ENCODE measurements at regions not wholly inside any gene's neighbourhood (a gene's known extent, or its start where the extent isn't known, plus 50 kb on each side); places are given as distances from the start of the nearest gene placed in this dataset.
"Not testable (repeated sequence)": the region's sequence is repeated elsewhere in the genome, so short reads cannot be mapped to it uniquely, and the experiment has no call there.

DNA sequence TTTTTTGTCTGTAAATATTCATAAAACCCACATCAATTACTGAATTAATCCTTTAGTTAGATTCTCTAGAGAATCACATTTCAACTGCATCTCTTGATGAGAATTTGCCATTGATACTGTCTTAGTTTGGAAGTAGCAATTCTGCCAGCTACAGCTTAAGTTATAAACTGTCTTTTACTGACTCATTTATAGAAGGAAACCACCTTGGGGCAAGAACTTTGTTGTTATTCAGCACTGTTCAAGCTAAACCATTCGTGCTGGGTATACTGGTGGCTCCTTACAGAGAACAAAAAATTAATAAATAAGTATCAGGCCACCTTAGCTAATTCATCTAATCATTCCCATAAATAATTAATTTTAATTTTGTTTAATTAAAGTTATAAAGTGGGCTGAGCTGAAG is 1082.6 kb upstream of the CELF4 start:
- DNase-seq = no peak

GRCh38 chr18:38646296-38646695 is 1080.7 kb upstream of the CELF4 start:
- DNase-seq = no peak

GRCh38 chr18:38644875-38645641 is 1079.5 kb upstream of the CELF4 start:
- no peak for DNase-seq

- no peak for DNase-seq
Measured at GRCh38 chr18:38642711-38643110, 1077.1 kb upstream of the CELF4 start.

GRCh38 chr18:38639700-38640099 is 1074.1 kb upstream of the CELF4 start:
- DNase-seq = not testable (repeated sequence)

DNA sequence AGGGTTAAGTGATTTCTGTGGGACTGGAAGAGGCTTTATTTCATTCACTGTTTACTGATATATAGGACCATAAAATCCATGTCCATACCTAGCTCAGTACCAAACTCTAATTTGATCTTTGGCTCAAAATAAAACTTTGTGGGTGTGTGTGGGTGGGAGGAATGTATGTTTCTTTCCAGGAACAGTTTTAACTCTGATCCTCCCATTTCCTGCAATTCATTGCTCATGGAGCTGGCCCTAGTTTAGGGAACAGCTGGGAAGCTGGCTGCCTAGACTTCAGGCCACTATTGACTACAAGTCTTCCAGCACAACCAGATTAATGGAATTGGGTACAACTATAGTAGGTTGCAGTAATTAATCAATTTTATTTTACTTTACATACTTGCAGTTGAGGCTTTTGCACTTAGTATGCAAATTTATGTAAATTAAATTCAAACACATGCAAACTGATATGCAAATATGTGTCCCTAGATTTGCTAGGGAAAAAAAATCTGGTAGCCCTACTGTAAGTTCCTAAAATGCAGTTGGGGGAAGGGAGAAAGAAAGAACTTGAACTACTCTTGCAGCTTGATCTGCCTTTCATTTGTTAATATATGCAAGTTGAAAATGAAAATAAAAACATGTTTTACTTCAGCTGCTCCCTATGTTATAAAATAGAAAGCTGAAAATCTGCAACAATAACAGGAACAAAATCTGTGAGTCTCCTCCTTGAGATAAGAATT is 1070.3 kb upstream of the CELF4 start:
- no peak for DNase-seq

GRCh38 chr18:38634117-38634516 is 1068.5 kb upstream of the CELF4 start:
- DNase-seq = no peak

GRCh38 chr18:38633333-38633732 is 1067.7 kb upstream of the CELF4 start:
- DNase-seq = no peak

DNA sequence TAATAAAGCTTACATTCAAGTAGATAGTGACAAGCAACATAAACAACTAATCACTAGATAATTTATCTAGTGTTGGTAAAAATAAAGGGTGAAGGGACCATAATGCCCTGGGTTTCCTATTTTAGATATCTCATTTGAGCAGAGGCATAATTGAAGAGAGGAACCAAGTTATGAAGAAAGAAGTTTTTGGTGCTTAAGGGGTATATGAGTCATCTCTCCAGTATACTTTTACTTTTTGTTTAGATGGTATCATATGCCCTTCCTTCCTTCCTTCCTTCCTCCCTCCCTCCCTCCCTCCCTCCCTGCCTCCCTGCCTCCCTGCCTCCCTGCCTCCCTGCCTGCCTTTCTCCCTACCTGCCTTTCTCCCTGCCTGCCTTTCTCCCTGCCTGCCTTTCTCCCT is 1053.5 kb upstream of the CELF4 start:
- no peak for DNase-seq

DNA sequence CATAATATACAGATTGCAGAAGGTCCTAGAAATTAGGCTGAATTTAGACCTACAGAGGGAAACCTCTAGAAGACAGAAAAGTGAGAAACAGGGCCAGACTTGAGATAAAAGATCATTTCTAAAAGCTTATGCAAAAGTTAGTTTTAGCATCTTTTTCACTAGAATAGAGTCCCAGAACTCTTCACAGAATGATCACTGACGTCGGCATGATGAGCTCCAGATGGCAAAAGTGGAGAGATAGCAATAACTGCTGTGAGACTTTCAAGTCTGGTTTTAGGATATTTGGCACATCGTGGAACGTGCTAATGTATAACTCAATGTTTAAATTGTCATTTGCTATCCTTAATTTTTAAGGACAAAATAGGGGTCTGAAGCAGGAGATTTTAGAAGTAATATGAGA is 1050.7 kb upstream of the CELF4 start:
- DNase-seq = no peak

GRCh38 chr18:38612904-38613303 is 1047.3 kb upstream of the CELF4 start:
- DNase-seq = no peak

- DNase-seq = no peak
Measured at GRCh38 chr18:38611036-38611964, 1045.7 kb upstream of the CELF4 start.

GRCh38 chr18:38606841-38607240 is 1041.2 kb upstream of the CELF4 start:
- no peak for DNase-seq

DNA sequence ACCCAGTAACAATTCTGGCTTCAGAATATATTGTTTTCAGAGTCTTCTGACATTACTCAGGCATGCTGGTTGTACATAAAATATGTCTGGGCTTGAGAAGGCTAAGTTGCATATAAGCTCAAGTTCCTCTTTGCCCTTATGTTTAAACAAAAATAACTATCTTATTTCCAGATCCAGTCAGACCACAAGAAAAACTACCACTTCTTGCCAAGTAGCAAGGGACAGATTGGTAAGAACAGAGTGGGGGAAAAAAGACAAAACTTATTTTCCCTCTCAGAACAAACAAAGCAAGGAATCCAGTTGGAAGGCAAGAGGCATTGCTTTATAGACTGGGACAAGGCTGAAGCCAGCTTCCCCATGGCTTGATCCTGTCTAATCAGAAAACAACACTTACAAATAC is 1036.7 kb upstream of the CELF4 start:
- no peak for DNase-seq

- no peak for DNase-seq
Measured at GRCh38 chr18:38587571-38587970, 1022.0 kb upstream of the CELF4 start.

GRCh38 chr18:38586327-38586726 is 1020.7 kb upstream of the CELF4 start:
- DNase-seq = no peak

DNA sequence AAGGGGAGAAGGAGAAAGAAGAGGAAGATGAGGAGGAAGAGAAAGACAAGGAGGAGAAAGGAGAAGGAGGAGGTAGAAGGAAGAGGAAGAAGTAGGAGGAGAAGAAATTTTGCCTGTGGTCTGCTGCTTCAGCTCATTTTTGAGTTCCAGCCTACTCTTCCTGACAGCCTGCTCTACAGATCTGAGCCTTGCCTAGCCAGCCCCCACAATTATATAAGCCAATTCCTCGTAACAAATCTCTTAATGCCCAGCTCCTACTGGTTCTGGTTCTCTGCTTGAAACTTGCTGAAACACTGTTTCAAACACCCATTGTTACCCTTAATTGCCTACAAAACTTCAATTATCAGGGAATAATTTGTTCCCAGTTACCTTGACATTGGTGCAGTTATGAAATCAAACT is 1014.2 kb upstream of the CELF4 start:
- no peak for DNase-seq

- no peak for DNase-seq
Measured at GRCh38 chr18:38576916-38577315, 1011.3 kb upstream of the CELF4 start.

DNA sequence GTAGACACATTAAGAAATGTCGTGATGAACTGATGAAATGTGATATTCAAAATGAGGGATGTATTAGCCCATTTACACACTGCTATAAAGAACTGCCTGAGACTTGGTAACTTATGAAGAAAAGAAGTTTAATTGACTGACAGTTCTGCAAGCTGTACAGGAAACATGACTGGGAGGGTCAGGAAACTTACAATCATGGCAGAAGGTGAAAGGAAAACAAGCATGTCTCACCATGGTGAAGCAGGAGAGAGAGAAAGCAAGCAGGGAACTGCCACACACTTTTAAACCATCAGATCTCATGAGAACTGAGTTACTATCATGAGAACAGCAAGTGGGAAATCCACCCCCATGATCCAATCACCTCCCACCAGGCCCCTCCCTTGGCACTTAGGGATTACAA is 1010.8 kb upstream of the CELF4 start:
- DNase-seq = no peak

DNA sequence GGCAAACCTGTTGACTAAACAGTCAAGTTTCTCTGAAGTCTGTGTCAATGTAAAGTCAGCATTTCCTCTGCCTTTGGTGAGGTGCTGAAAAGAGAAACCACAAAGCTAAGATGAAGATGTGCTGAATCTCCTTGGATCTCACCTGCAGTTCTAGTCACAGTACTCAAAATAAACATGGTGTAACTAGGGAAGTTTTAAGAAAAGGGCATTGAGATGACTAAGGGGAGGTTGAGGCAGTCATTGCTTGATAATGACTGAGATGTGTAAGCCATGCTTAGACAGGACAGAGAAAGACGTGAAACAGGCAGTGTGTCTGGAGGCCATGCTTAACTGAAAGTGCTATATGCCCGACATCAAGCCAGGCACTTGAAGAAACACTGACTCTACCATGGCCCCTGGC is 1010.0 kb upstream of the CELF4 start:
- DNase-seq = no peak

GRCh38 chr18:38575023-38575422 is 1009.4 kb upstream of the CELF4 start:
- DNase-seq = no peak

DNA sequence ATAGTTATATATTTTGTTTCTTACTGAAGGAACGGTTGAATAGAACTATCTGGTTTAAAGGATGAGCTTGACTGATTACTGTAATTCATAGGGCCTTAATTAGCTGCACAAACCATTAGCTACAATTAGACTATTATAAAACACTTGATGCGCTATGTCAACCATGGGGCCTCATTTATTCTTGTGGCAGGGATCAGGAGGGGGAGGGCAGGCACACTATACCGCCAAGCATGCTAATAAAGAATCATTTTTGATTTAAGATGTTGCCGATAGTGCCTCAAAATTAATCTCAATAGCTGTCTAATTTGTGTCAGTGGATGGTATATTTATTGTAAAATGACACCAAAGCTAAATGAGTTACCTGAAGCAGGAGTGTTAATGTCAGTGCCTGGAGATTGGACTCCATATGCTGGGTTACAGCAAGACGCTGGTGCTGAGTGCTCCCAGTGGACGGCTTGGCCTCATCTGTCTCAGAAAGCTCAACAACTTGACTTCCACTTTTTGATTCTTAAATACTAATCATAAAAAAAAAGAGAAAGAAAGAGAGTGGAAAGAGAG is 1007.0 kb upstream of the CELF4 start:
- no peak for DNase-seq

GRCh38 chr18:38571651-38572050 is 1006.1 kb upstream of the CELF4 start:
- no peak for DNase-seq
